GM12892 (cell line): ENCODE measurements at regions not wholly inside any gene's neighbourhood (a gene's known extent, or its start where the extent isn't known, plus 50 kb on each side); places are given as distances from the start of the nearest gene placed in this dataset.

Source experiments
- POLR2A ChIP-seq: IDR thresholded peaks from 2 replicates; pipeline ENCODE4 v1.6.1; 2011; ENCODE audit warnings: low read depth, low read length, control low read depth
- POLR2AphosphoS5 ChIP-seq: IDR thresholded peaks from 2 replicates; pipeline ENCODE4 v1.6.1; 2011; ENCODE audit warnings: low read depth, low read length, control low read depth
- TAF1 ChIP-seq: IDR thresholded peaks from 2 replicates; pipeline ENCODE4 v1.6.1; 2011; ENCODE audit warnings: low read depth, mild to moderate bottlenecking, control low read depth, low read length, borderline replicate concordance

- TF ChIP-seq POLR2A (no peak), TAF1 (no peak), POLR2AphosphoS5 (no peak)
Observed at GRCh38 chr4:45701621-45702020, 422.2 kb downstream of the GABRG1 start.
